AG09309 (cell line): ENCODE measurements at regions not wholly inside any gene's neighbourhood (a gene's known extent, or its start where the extent isn't known, plus 50 kb on each side); places are given as distances from the start of the nearest gene placed in this dataset.

Experiments used
- DNase-seq: peaks from one replicate; pipeline ENCODE4 v3.0.0-alpha.2; 2010; ENCODE audit warnings: low read depth
- H3K4me3 ChIP-seq: 2 replicates; pipeline ENCODE4 v1.5.1; 2011; ENCODE audit warnings: mild to moderate bottlenecking, low read depth, low read length, moderate library complexity; ENCODE audit not compliant: control insufficient read depth
- TF ChIP-seq, protein P1 (sequence below): IDR thresholded peaks from 2 replicates; pipeline ENCODE4 v1.5.1; 2011; ENCODE audit warnings: mild to moderate bottlenecking, low read depth, low read length, inconsistent platforms; ENCODE audit not compliant: insufficient read depth, control insufficient read depth; ENCODE audit errors: missing control alignments

GRCh38 chr17:70813355-70813930 lies 644.1 kb downstream of the KCNJ2 start:
- no peak for DNase-seq
- H3K4me3 ChIP-seq, result no peak overlapping the region
- TF ChIP-seq, protein P1, sequence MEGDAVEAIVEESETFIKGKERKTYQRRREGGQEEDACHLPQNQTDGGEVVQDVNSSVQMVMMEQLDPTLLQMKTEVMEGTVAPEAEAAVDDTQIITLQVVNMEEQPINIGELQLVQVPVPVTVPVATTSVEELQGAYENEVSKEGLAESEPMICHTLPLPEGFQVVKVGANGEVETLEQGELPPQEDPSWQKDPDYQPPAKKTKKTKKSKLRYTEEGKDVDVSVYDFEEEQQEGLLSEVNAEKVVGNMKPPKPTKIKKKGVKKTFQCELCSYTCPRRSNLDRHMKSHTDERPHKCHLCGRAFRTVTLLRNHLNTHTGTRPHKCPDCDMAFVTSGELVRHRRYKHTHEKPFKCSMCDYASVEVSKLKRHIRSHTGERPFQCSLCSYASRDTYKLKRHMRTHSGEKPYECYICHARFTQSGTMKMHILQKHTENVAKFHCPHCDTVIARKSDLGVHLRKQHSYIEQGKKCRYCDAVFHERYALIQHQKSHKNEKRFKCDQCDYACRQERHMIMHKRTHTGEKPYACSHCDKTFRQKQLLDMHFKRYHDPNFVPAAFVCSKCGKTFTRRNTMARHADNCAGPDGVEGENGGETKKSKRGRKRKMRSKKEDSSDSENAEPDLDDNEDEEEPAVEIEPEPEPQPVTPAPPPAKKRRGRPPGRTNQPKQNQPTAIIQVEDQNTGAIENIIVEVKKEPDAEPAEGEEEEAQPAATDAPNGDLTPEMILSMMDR, result no peak

DNA sequence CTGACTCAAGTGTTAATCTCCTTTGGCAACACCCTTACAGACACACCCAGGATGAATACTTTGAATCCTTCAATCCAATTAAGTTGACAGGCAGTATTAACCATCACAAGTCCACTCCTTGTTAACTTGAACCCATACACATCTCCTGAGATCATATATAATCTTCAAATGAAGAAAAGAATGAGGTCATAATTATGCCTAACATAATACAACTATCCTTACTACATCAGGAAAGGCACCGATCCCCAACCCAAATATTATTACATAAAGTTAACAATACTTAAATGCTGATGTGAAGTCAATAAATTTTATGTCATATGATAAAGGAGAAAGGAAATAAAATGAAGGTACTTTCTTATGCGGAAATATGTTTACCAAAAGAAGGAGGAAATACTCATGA lies 649.9 kb downstream of the KCNJ2 start:
- TF ChIP-seq, protein P1, result no peak
- DNase-seq, result no peak
- H3K4me3 ChIP-seq, result no peak overlapping the region

GRCh38 chr17:70820276-70820675 lies 650.9 kb downstream of the KCNJ2 start:
- no peak for DNase-seq
- H3K4me3 ChIP-seq, result no peak overlapping the region
- TF ChIP-seq, protein P1, result no peak

GRCh38 chr17:70825321-70826125 lies 656.2 kb downstream of the KCNJ2 start:
- TF ChIP-seq, protein P1, result no peak
- DNase-seq, result no peak
- no peak overlapping the region for H3K4me3 ChIP-seq

DNA sequence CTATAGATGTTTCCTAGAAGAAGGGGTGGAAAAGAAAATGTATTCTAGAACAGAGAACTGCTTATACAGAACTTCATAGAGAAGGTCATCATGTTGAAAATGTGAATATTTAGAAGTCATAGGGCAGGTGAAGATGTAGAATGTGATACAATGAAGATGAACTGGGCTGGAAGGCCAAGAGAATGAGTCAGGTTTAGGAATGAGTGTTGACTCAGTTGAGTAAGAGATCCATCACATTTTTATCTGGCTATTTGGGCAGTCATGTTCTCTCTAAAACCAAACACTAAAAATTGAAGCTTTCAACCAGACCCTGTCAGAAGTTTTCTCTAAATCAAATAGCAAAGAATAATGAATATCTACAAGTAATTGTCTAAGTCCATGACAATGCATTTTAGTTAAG lies 660.5 kb downstream of the KCNJ2 start:
- DNase-seq, result no peak
- TF ChIP-seq, protein P1, result no peak
- H3K4me3 ChIP-seq, result no peak overlapping the region

- DNase-seq, result no peak
- TF ChIP-seq, protein P1, result no peak
Observed at GRCh38 chr17:70834039-70834438, 664.7 kb downstream of the KCNJ2 start.

DNA sequence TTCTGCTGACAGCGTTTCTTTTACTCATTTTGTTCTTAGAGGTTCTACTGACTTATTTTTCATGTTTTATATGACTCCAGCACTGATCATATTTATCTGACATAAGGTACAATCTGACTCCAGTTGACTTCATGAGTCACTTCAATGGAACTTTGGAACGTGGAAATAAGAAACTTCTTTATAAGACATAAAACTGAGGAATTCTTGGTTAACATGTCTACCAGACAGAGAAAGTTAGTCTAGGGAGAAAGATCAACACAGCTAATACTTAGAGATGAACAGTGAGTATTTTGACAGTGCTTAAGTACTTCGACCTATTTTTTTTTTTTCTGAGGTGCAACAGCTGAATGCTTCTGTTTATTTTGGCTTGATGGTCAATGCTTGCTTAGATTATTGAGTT lies 679.5 kb downstream of the KCNJ2 start:
- no peak for DNase-seq
- TF ChIP-seq, protein P1, result no peak
- no peak overlapping the region for H3K4me3 ChIP-seq

More at GRCh38 chr17:70834039-70834438, 664.7 kb downstream of the KCNJ2 start:
- H3K4me3 ChIP-seq, result no peak overlapping the region
